Osteocyte (in vitro differentiated cells): ENCODE measurements at regions not wholly inside any gene's neighbourhood (a gene's known extent, or its start where the extent isn't known, plus 50 kb on each side); places are given as distances from the start of the nearest gene placed in this dataset.

ENCODE experiments used
- DNase-seq: peaks from one replicate; pipeline ENCODE4 v3.0.0; 2021; ENCODE audit warnings: mixed read lengths; ENCODE audit not compliant: unreplicated experiment; ENCODE audit errors: extremely low spot score
- H3K27ac Mint-ChIP-seq: one replicate; pipeline ENCODE4 v1.8.0; 2021; ENCODE audit warnings: mild to moderate bottlenecking, mixed read lengths; ENCODE audit not compliant: unreplicated experiment
- H3K27me3 Mint-ChIP-seq: one replicate; pipeline ENCODE4 v1.8.0; 2021; ENCODE audit warnings: mixed read lengths; ENCODE audit not compliant: unreplicated experiment
- H3K36me3 Mint-ChIP-seq: one replicate; pipeline ENCODE4 v1.8.0; 2021; ENCODE audit warnings: mixed read lengths; ENCODE audit not compliant: unreplicated experiment
- H3K4me1 Mint-ChIP-seq: one replicate; pipeline ENCODE4 v1.8.0; 2021; ENCODE audit warnings: mixed read lengths; ENCODE audit not compliant: unreplicated experiment
- H3K4me3 Mint-ChIP-seq: one replicate; pipeline ENCODE4 v1.8.0; 2021; ENCODE audit warnings: mild to moderate bottlenecking, moderate library complexity, mixed read lengths; ENCODE audit not compliant: unreplicated experiment
- H3K9me3 Mint-ChIP-seq: one replicate; pipeline ENCODE4 v1.8.0; 2021; ENCODE audit warnings: mixed read lengths; ENCODE audit not compliant: unreplicated experiment
- TF ChIP-seq, protein P1 (sequence below): fragments of 200-600 bp; sonication (generic); IDR thresholded peaks from 2 replicates; pipeline ENCODE4 v1.5.0; 2021; ENCODE audit warnings: antibody characterized with exemption, mild to moderate bottlenecking, moderate library complexity

DNA sequence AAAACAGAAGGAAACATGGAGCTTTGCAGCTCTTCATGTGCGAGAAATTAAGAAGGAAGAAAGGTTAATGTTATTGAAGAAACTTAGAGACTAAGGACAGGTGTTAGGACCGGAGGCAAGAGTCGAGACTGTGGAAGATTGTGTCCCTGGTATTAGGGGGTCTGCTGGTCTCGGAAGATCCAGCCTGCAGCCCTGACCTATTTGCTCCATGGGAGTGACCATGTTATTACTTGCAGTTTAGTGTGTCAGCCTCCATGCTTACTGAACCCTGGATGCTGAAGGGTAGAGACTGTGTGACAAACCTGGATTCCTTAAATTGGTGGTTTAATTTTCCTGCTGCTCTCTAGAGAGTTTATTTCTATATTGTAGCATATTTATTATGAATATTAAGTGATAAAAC, 580.6 kb downstream of the NOVA1 start:
- H3K9me3 Mint-ChIP-seq, result peaks cover 29% of the 10 kb centered on the region

DNA sequence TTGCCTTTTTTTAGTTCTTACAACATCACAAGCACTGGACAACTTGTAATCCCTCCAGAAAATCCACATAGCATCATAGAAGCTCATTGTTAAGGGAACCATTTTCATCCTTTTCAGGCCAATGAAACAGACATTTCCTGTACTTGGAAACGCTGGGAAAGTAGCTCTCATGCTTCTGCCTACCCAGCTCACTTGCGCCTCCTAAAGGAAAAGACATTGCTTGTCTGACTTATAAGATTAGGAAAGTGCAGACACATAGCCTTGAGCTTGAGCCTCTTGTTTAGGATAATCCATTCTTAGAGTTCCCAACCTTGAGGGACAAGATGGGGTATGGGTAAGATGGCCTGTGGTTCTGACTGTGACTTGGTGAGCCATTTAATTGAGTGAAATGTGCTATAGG, 589.5 kb downstream of the NOVA1 start:
- no peaks in the 10 kb centered on the region for H3K4me1 Mint-ChIP-seq
- peaks cover 34% of the 10 kb centered on the region for H3K9me3 Mint-ChIP-seq
- DNase-seq, result no peak
- H3K36me3 Mint-ChIP-seq, result no peaks in the 10 kb centered on the region
- H3K4me3 Mint-ChIP-seq, result no peak overlapping the region
- H3K27me3 Mint-ChIP-seq, result no peaks in the 10 kb centered on the region
- no peak overlapping the region for H3K27ac Mint-ChIP-seq
- TF ChIP-seq, protein P1, sequence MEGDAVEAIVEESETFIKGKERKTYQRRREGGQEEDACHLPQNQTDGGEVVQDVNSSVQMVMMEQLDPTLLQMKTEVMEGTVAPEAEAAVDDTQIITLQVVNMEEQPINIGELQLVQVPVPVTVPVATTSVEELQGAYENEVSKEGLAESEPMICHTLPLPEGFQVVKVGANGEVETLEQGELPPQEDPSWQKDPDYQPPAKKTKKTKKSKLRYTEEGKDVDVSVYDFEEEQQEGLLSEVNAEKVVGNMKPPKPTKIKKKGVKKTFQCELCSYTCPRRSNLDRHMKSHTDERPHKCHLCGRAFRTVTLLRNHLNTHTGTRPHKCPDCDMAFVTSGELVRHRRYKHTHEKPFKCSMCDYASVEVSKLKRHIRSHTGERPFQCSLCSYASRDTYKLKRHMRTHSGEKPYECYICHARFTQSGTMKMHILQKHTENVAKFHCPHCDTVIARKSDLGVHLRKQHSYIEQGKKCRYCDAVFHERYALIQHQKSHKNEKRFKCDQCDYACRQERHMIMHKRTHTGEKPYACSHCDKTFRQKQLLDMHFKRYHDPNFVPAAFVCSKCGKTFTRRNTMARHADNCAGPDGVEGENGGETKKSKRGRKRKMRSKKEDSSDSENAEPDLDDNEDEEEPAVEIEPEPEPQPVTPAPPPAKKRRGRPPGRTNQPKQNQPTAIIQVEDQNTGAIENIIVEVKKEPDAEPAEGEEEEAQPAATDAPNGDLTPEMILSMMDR, result no peak

More for the DNA sequence above, 580.6 kb downstream of the NOVA1 start:
- DNase-seq, result no peak
- Mint-ChIP-seq H3K4me1 (no peaks in the 10 kb centered on the region), H3K27me3 (no peaks in the 10 kb centered on the region), H3K27ac (no peak overlapping the region), H3K4me3 (no peak overlapping the region), H3K36me3 (no peaks in the 10 kb centered on the region)
- TF ChIP-seq, protein P1, result no peak

DNA sequence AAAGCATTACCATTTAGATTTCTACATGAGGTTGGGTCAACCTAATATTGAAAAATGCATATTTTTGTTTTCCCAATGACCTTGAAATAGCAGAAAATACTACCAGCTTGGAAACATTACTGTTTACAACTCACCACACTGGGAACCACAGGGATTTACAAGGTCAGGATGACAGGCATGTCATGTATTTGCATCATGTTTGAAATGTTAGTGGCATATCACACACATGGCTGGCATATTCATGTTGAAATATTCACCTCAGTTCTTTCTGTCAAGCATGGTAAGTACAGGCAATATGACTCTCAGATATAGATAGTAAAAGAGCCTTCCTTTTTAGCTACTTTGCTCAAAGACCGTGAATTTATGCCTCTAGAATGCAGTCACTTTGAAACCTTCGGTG, 593.5 kb downstream of the NOVA1 start:
- no peak for DNase-seq
- Mint-ChIP-seq H3K27me3 (no peaks in the 10 kb centered on the region), H3K4me3 (no peak overlapping the region), H3K9me3 (peaks cover 17% of the 10 kb centered on the region), H3K27ac (no peak overlapping the region), H3K4me1 (no peaks in the 10 kb centered on the region), H3K36me3 (no peaks in the 10 kb centered on the region)
- TF ChIP-seq, protein P1, result no peak

DNA sequence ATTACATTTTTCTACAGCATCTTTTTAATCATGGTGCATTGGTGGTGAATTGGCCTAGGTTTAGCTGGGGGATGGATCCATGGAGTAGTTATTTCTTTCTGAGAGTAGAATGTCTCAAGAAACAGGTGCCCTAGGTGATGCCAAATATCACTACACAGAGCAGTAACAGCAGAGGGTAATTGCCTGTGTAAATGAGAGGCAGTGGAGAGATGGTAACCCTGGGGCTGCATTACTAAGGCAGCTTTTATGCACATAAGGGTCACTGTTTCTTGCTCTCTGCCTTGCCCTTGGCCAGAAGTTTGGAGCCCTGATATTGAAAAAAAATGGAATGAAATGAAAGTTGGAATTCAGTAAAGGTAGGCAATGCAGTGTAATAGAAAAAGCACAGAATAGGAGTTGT, 604.0 kb downstream of the NOVA1 start:
- H3K36me3 Mint-ChIP-seq, result no peaks in the 10 kb centered on the region
- no peaks in the 10 kb centered on the region for H3K27me3 Mint-ChIP-seq
- H3K27ac Mint-ChIP-seq, result no peak overlapping the region
- no peak for DNase-seq
- H3K4me3 Mint-ChIP-seq, result no peak overlapping the region
- H3K4me1 Mint-ChIP-seq, result no peaks in the 10 kb centered on the region
- H3K9me3 Mint-ChIP-seq, result peaks cover 35% of the 10 kb centered on the region
- TF ChIP-seq, protein P1, result no peak

DNA sequence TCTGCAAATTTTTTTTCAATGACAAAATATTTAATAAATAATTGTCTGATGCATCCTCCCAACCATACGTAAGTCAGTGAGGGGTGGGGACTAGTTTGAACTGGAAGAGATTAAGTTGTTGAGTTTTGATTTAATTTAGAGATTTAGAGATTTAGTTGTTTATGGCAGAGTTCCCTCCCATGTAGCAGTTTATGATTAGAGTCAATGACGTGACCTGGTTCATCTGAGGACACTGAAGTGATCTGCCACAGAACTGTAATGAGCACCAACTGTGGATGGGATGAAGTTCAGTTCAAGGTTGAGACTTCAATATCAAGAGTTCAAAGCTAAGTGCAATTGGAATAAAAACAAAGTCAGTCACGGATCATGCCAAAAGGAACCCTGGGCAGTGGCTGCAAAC, 609.3 kb downstream of the NOVA1 start:
- Mint-ChIP-seq H3K9me3 (peaks cover 55% of the 10 kb centered on the region), H3K27ac (no peak overlapping the region), H3K27me3 (no peaks in the 10 kb centered on the region), H3K4me1 (no peaks in the 10 kb centered on the region), H3K36me3 (no peaks in the 10 kb centered on the region), H3K4me3 (no peak overlapping the region)
- TF ChIP-seq, protein P1, result no peak
- no peak for DNase-seq
